WTC11 (cell line): ENCODE measurements at regions not wholly inside any gene's neighbourhood (a gene's known extent, or its start where the extent isn't known, plus 50 kb on each side); places are given as distances from the start of the nearest gene placed in this dataset.

Experiments
- ATAC-seq: fragments of 200-7000 bp; cut with Tn5 transposase; 2 replicates; pipeline ENCODE4 v1.10.0; 2021; ENCODE audit warnings: mild to moderate bottlenecking, moderate library complexity
- CTCF ChIA-PET: fragments of 300-600 bp; sonication (Branson Sonifier 250); formaldehyde crosslinking; loops from one replicate; lab custom pipeline; 2021; ENCODE audit warnings: antibody characterized with exemption; lab: Charles Lee
- POLR2A ChIA-PET: fragments of 350-600 bp; sonication (Branson Sonifier 250); formaldehyde crosslinking; loops from one replicate; lab custom pipeline; 2021; ENCODE audit warnings: antibody characterized with exemption; lab: Charles Lee
- DNase-seq: peaks from one replicate; pipeline ENCODE4 v3.0.0; 2021; ENCODE audit warnings: low spot score
- H3K27ac Mint-ChIP-seq: 2 replicates; pipeline ENCODE4 v1.8.0; 2021; ENCODE audit warnings: mixed read lengths
- H3K27me3 Mint-ChIP-seq: 2 replicates; pipeline ENCODE4 v1.8.0; 2021; ENCODE audit warnings: low read depth, mild to moderate bottlenecking, moderate library complexity, mixed read lengths
- H3K36me3 Mint-ChIP-seq: 2 replicates; pipeline ENCODE4 v1.8.0; 2021; ENCODE audit warnings: mixed read lengths
- H3K4me1 Mint-ChIP-seq: 2 replicates; pipeline ENCODE4 v1.8.0; 2022; ENCODE audit warnings: mixed read lengths
- H3K4me3 Mint-ChIP-seq: 2 replicates; pipeline ENCODE4 v1.8.0; 2021; ENCODE audit warnings: mild to moderate bottlenecking, moderate library complexity, mixed read lengths
- H3K9me3 Mint-ChIP-seq: 2 replicates; pipeline ENCODE4 v1.8.0; 2021; ENCODE audit warnings: mixed read lengths
- ELF4 ChIP-seq: sonication (generic); formaldehyde crosslinking; IDR thresholded peaks from 2 replicates; pipeline ENCODE4 v1.8.1; 2022; ENCODE audit warnings: low read depth, mild to moderate bottlenecking, moderate library complexity, missing genetic modification reagents
- EMX1 ChIP-seq: fragments of 250-450 bp; sonication (Bioruptor Pico); IDR thresholded peaks from 2 replicates; pipeline ENCODE4 v1.8.0; 2021; ENCODE audit warnings: mild to moderate bottlenecking
- ETV6 ChIP-seq: sonication (generic); formaldehyde crosslinking; IDR thresholded peaks from 2 replicates; pipeline ENCODE4 v1.8.1; 2022; ENCODE audit warnings: mild to moderate bottlenecking, missing genetic modification reagents
- FOXJ3 ChIP-seq: sonication (generic); formaldehyde crosslinking; IDR thresholded peaks from 2 replicates; pipeline ENCODE4 v1.9.0; 2021; ENCODE audit warnings: missing genetic modification reagents, mild to moderate bottlenecking, borderline replicate concordance
- FOXK1 ChIP-seq: sonication (generic); formaldehyde crosslinking; IDR thresholded peaks from 2 replicates; pipeline ENCODE4 v1.8.0; 2022; ENCODE audit warnings: mild to moderate bottlenecking, moderate library complexity, missing genetic modification reagents
- GRHL2 ChIP-seq: fragments of 250-450 bp; sonication (Bioruptor Pico); IDR thresholded peaks from 2 replicates; pipeline ENCODE4 v1.8.0; 2022; ENCODE audit warnings: mild to moderate bottlenecking, moderate library complexity; ENCODE audit not compliant: insufficient replicate concordance, severe bottlenecking
- MXD4 ChIP-seq: fragments of 250-450 bp; sonication (Bioruptor Pico); IDR thresholded peaks from 2 replicates; pipeline ENCODE4 v1.8.0; 2021; ENCODE audit warnings: mild to moderate bottlenecking, moderate library complexity, borderline replicate concordance
- MYBL2 ChIP-seq: sonication (generic); formaldehyde crosslinking; IDR thresholded peaks from 2 replicates; pipeline ENCODE4 v1.8.1; 2023; ENCODE audit warnings: mild to moderate bottlenecking, moderate library complexity, missing genetic modification reagents
- NFATC4 ChIP-seq: fragments of 250-450 bp; sonication (Bioruptor Pico); IDR thresholded peaks from 2 replicates; pipeline ENCODE4 v1.9.0; 2021; ENCODE audit warnings: mild to moderate bottlenecking
- NR2C2 ChIP-seq: sonication (generic); formaldehyde crosslinking; IDR thresholded peaks from 2 replicates; pipeline ENCODE4 v1.8.0; 2022; ENCODE audit warnings: mild to moderate bottlenecking, missing genetic modification reagents
- OVOL2 ChIP-seq: fragments of 250-450 bp; sonication (Bioruptor Pico); IDR thresholded peaks from 2 replicates; pipeline ENCODE4 v1.9.0; 2021; ENCODE audit warnings: mild to moderate bottlenecking, borderline replicate concordance
- SOX15 ChIP-seq: fragments of 250-450 bp; sonication (Bioruptor Pico); IDR thresholded peaks from 2 replicates; pipeline ENCODE4 v1.9.0; 2021; ENCODE audit warnings: mild to moderate bottlenecking
- TCF7 ChIP-seq: sonication (generic); formaldehyde crosslinking; IDR thresholded peaks from 2 replicates; pipeline ENCODE4 v1.8.0; 2022; ENCODE audit warnings: mild to moderate bottlenecking, low read depth, missing genetic modification reagents, moderate library complexity
- ZMAT4 ChIP-seq: fragments of 250-450 bp; sonication (Bioruptor Pico); IDR thresholded peaks from 2 replicates; pipeline ENCODE4 v1.9.0; 2021; ENCODE audit warnings: mild to moderate bottlenecking
- ZNF121 ChIP-seq: sonication (generic); formaldehyde crosslinking; IDR thresholded peaks from 2 replicates; pipeline ENCODE4 v1.8.0; 2023; ENCODE audit warnings: missing genetic modification reagents
- ZNF138 ChIP-seq: sonication (generic); formaldehyde crosslinking; conservative IDR thresholded peaks from 2 replicates; pipeline ENCODE4 v1.8.1; 2022; ENCODE audit warnings: mild to moderate bottlenecking, moderate library complexity, missing genetic modification reagents
- ZNF232 ChIP-seq: sonication (generic); formaldehyde crosslinking; IDR thresholded peaks from 2 replicates; pipeline ENCODE4 v1.8.0; 2022; ENCODE audit warnings: mild to moderate bottlenecking, missing genetic modification reagents
- ZNF317 ChIP-seq: sonication (generic); formaldehyde crosslinking; IDR thresholded peaks from 2 replicates; pipeline ENCODE4 v1.8.1; 2023; ENCODE audit warnings: low read depth, mild to moderate bottlenecking, moderate library complexity, missing genetic modification reagents, borderline replicate concordance
- ZNF396 ChIP-seq: fragments of 250-450 bp; sonication (Bioruptor Pico); IDR thresholded peaks from 2 replicates; pipeline ENCODE4 v1.8.0; 2021; ENCODE audit warnings: mild to moderate bottlenecking, moderate library complexity, borderline replicate concordance
- ZNF423 ChIP-seq: fragments of 250-450 bp; sonication (Bioruptor Pico); IDR thresholded peaks from 2 replicates; pipeline ENCODE4 v2.1.2; 2022; ENCODE audit warnings: mild to moderate bottlenecking, moderate library complexity
- TF ChIP-seq, protein P1 (sequence below): sonication (generic); formaldehyde crosslinking; IDR thresholded peaks from 2 replicates; pipeline ENCODE4 v1.8.1; 2023; ENCODE audit warnings: mild to moderate bottlenecking, moderate library complexity, missing genetic modification reagents
- TF ChIP-seq, protein P2 (sequence below): sonication (generic); formaldehyde crosslinking; IDR thresholded peaks from 2 replicates; pipeline ENCODE4 v1.8.1; 2022; ENCODE audit warnings: low read depth, mild to moderate bottlenecking, moderate library complexity, missing genetic modification reagents, borderline replicate concordance
- TF ChIP-seq, protein P3 (sequence below): fragments of 250-450 bp; sonication (Bioruptor Pico); IDR thresholded peaks from 2 replicates; pipeline ENCODE4 v1.9.0; 2021; ENCODE audit warnings: moderate library complexity, mild to moderate bottlenecking, inconsistent platforms, borderline replicate concordance
- TF ChIP-seq, protein P4 (sequence below): sonication (generic); formaldehyde crosslinking; IDR thresholded peaks from 2 replicates; pipeline ENCODE4 v1.8.0; 2023; ENCODE audit warnings: mild to moderate bottlenecking, missing genetic modification reagents
- TF ChIP-seq, protein P5 (sequence below): sonication (generic); formaldehyde crosslinking; IDR thresholded peaks from 2 replicates; pipeline ENCODE4 v1.8.1; 2022; ENCODE audit warnings: missing genetic modification reagents, borderline replicate concordance

DNA sequence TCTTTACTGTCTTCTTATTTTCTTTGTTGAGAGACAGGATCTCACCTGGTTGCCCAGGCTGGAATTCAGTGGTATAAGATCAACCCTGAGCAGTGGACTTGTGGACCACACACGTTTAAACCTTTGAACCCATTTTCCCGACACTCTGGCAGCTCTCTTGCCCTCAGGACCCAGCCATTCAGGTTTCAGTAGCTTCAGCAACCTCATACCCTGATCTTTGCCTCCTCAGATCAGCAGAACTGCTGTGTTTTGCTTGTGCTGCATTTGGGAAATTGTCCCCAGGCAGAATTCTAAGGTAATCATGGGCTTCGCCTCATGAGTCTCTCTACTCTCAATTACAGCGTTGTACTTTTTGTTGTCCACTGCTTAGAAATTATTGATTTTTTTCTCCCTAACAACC, 317.6 kb upstream of the KIAA1217 start:
- TF ChIP-seq NR2C2 (CRISPR knock-in tag), result no peak
- no peak for TF ChIP-seq EMX1 (CRISPR knock-in tag)
- TF ChIP-seq ELF4 (CRISPR knock-in tag), result no peak
- no peak for TF ChIP-seq MYBL2 (CRISPR knock-in tag)
- no peak for TF ChIP-seq SOX15 (CRISPR knock-in tag)
- no peak for TF ChIP-seq ZNF396 (CRISPR knock-in tag)
- TF ChIP-seq ZNF317, result no peak
- TF ChIP-seq ZNF232 (CRISPR knock-in tag), result no peak
- no peak for TF ChIP-seq GRHL2 (CRISPR knock-in tag)
- TF ChIP-seq, protein P1, sequence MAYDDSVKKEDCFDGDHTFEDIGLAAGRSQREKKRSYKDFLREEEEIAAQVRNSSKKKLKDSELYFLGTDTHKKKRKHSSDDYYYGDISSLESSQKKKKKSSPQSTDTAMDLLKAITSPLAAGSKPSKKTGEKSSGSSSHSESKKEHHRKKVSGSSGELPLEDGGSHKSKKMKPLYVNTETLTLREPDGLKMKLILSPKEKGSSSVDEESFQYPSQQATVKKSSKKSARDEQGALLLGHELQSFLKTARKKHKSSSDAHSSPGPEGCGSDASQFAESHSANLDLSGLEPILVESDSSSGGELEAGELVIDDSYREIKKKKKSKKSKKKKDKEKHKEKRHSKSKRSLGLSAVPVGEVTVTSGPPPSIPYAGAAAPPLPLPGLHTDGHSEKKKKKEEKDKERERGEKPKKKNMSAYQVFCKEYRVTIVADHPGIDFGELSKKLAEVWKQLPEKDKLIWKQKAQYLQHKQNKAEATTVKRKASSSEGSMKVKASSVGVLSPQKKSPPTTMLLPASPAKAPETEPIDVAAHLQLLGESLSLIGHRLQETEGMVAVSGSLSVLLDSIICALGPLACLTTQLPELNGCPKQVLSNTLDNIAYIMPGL (CRISPR knock-in tag), result no peak
- Mint-ChIP-seq H3K36me3 (no peaks in the 10 kb centered on the region), H3K27me3 (no peaks in the 10 kb centered on the region), H3K27ac (no peak overlapping the region), H3K9me3 (peaks cover 5% of the 10 kb centered on the region), H3K4me1 (no peaks in the 10 kb centered on the region), H3K4me3 (no peak overlapping the region)
- DNase-seq (no peak), ATAC-seq (no peak)
- ChIA-PET POLR2A (no interaction called here), CTCF (interaction anchor here (0.6 kb wide), 1 partner anchor 373 kb away, joined by 3 read pairs; no protein-coding TSS in a partner anchor)

DNA sequence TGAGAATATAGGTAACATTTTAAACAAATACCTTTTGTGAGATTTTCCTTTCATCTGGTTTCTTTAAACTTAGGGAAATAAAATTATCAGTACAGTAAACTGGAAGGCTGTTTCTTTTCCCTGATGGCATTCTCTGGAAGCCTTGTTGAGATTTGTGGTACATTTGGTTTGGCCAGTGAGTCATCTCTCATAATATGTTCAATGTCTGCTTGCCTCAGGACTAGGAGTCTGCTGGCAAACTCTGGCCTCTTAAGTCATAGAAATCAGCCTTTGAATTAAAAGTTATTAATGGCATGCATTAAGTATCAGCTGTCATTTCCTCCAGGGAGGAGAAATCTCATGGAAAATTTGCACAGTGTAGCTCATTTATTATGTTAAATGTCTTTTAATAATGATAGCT, 316.6 kb upstream of the KIAA1217 start:
- Mint-ChIP-seq H3K27ac (no peak overlapping the region), H3K27me3 (no peaks in the 10 kb centered on the region)
- no peak for DNase-seq

More for the DNA sequence above, 316.6 kb upstream of the KIAA1217 start:
- ChIA-PET POLR2A (no interaction called here), CTCF (no interaction called here)
- Mint-ChIP-seq H3K36me3 (no peaks in the 10 kb centered on the region), H3K4me3 (no peak overlapping the region), H3K9me3 (peaks cover 7% of the 10 kb centered on the region), H3K4me1 (no peaks in the 10 kb centered on the region)
- ATAC-seq, result no peak
- TF ChIP-seq TCF7 (CRISPR knock-in tag) (no peak), NFATC4 (no peak), ZNF423 (CRISPR knock-in tag) (no peak), FOXK1 (no peak), MXD4 (CRISPR knock-in tag) (no peak), ZNF138 (CRISPR knock-in tag) (no peak), ZNF121 (CRISPR knock-in tag) (no peak), FOXJ3 (CRISPR knock-in tag) (no peak), ETV6 (no peak), ZMAT4 (CRISPR knock-in tag) (no peak), OVOL2 (no peak)
- TF ChIP-seq, protein P2, sequence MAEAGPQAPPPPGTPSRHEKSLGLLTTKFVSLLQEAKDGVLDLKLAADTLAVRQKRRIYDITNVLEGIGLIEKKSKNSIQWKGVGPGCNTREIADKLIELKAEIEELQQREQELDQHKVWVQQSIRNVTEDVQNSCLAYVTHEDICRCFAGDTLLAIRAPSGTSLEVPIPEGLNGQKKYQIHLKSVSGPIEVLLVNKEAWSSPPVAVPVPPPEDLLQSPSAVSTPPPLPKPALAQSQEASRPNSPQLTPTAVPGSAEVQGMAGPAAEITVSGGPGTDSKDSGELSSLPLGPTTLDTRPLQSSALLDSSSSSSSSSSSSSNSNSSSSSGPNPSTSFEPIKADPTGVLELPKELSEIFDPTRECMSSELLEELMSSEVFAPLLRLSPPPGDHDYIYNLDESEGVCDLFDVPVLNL (CRISPR knock-in tag), result no peak
- TF ChIP-seq, protein P3, sequence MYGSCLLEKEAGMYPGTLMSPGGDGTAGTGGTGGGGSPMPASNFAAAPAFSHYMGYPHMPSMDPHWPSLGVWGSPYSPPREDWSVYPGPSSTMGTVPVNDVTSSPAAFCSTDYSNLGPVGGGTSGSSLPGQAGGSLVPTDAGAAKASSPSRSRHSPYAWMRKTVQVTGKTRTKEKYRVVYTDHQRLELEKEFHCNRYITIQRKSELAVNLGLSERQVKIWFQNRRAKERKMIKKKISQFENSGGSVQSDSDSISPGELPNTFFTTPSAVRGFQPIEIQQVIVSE (CRISPR knock-in tag), result no peak
- TF ChIP-seq, protein P4, sequence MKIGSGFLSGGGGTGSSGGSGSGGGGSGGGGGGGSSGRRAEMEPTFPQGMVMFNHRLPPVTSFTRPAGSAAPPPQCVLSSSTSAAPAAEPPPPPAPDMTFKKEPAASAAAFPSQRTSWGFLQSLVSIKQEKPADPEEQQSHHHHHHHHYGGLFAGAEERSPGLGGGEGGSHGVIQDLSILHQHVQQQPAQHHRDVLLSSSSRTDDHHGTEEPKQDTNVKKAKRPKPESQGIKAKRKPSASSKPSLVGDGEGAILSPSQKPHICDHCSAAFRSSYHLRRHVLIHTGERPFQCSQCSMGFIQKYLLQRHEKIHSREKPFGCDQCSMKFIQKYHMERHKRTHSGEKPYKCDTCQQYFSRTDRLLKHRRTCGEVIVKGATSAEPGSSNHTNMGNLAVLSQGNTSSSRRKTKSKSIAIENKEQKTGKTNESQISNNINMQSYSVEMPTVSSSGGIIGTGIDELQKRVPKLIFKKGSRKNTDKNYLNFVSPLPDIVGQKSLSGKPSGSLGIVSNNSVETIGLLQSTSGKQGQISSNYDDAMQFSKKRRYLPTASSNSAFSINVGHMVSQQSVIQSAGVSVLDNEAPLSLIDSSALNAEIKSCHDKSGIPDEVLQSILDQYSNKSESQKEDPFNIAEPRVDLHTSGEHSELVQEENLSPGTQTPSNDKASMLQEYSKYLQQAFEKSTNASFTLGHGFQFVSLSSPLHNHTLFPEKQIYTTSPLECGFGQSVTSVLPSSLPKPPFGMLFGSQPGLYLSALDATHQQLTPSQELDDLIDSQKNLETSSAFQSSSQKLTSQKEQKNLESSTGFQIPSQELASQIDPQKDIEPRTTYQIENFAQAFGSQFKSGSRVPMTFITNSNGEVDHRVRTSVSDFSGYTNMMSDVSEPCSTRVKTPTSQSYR (CRISPR knock-in tag), result no peak
- TF ChIP-seq, protein P5, sequence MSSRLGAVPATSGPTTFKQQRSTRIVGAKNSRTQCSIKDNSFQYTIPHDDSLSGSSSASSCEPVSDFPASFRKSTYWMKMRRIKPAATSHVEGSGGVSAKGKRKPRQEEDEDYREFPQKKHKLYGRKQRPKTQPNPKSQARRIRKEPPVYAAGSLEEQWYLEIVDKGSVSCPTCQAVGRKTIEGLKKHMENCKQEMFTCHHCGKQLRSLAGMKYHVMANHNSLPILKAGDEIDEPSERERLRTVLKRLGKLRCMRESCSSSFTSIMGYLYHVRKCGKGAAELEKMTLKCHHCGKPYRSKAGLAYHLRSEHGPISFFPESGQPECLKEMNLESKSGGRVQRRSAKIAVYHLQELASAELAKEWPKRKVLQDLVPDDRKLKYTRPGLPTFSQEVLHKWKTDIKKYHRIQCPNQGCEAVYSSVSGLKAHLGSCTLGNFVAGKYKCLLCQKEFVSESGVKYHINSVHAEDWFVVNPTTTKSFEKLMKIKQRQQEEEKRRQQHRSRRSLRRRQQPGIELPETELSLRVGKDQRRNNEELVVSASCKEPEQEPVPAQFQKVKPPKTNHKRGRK (CRISPR knock-in tag), result no peak
